Hepatocyte (in vitro differentiated cells): ENCODE measurements at regions not wholly inside any gene's neighbourhood (a gene's known extent, or its start where the extent isn't known, plus 50 kb on each side); places are given as distances from the start of the nearest gene placed in this dataset.

Experiments used
- DNase-seq: peaks from one replicate; pipeline ENCODE4 v3.0.0-alpha.2; 2016; ENCODE audit warnings: low spot score
- H2AFZ ChIP-seq: fragments of 200-600 bp; sonication (generic); 2 replicates; pipeline ENCODE4 v1.6.0; 2016; ENCODE audit warnings: antibody characterized with exemption, mild to moderate bottlenecking
- H3K27ac ChIP-seq: fragments of 200-600 bp; sonication (generic); 2 replicates; pipeline ENCODE4 v1.5.1; 2016; ENCODE audit warnings: mild to moderate bottlenecking
- H3K27me3 ChIP-seq: fragments of 200-600 bp; sonication (generic); 2 replicates; pipeline ENCODE4 v1.6.1; 2016
- H3K36me3 ChIP-seq: fragments of 200-600 bp; sonication (generic); replicated peaks from 2 replicates; pipeline ENCODE4 v1.5.1; 2016; ENCODE audit warnings: low read depth; ENCODE audit not compliant: insufficient read depth
- H3K4me1 ChIP-seq: fragments of 200-600 bp; sonication (generic); 2 replicates; pipeline ENCODE4 v1.5.1; 2016; ENCODE audit warnings: mild to moderate bottlenecking, moderate library complexity; ENCODE audit not compliant: insufficient read depth
- H3K4me2 ChIP-seq: fragments of 200-600 bp; sonication (generic); 2 replicates; pipeline ENCODE4 v1.6.0; 2016
- H3K4me3 ChIP-seq: fragments of 200-600 bp; sonication (generic); 2 replicates; pipeline ENCODE4 v1.5.1; 2016; ENCODE audit warnings: mild to moderate bottlenecking
- H3K79me2 ChIP-seq: fragments of 200-600 bp; sonication (generic); 2 replicates; pipeline ENCODE4 v1.6.0; 2017; ENCODE audit warnings: mild to moderate bottlenecking
- H3K9me2 ChIP-seq: fragments of 200-600 bp; sonication (generic); replicated peaks from 2 replicates; pipeline ENCODE4 v1.6.0; 2017; ENCODE audit warnings: mild to moderate bottlenecking; ENCODE audit not compliant: insufficient read depth
- H3K9me3 ChIP-seq: fragments of 200-600 bp; sonication (generic); 2 replicates; pipeline ENCODE4 v1.5.1; 2016; ENCODE audit warnings: low read depth, mild to moderate bottlenecking
- H4K20me1 ChIP-seq: fragments of 200-600 bp; sonication (generic); 2 replicates; pipeline ENCODE4 v1.6.0; 2016; ENCODE audit warnings: mild to moderate bottlenecking; ENCODE audit not compliant: insufficient read depth, poor library complexity, severe bottlenecking
- CTCF ChIP-seq: fragments of 200-600 bp; sonication (generic); IDR thresholded peaks from 2 replicates; pipeline ENCODE4 v1.5.1; 2016; ENCODE audit warnings: antibody characterized with exemption, mild to moderate bottlenecking; ENCODE audit not compliant: poor library complexity
- EZH2 ChIP-seq: fragments of 200-600 bp; sonication (generic); IDR thresholded peaks from 2 replicates; pipeline ENCODE4 v1.6.1; 2016; ENCODE audit warnings: antibody characterized with exemption, mild to moderate bottlenecking, borderline replicate concordance
- EZH2phosphoT487 ChIP-seq: fragments of 200-600 bp; sonication (generic); IDR thresholded peaks from one replicate; pipeline ENCODE4 v1.6.1; 2018; ENCODE audit warnings: antibody characterized with exemption, mild to moderate bottlenecking, low read depth, moderate library complexity; ENCODE audit not compliant: unreplicated experiment, severe bottlenecking
- WGBS: methylation state at CpG from one replicate; pipeline ENCODE4 v1.1.6; 2016; ENCODE audit warnings: low lambda C conversion rate; ENCODE audit errors: missing lambda C conversion rate; 5-methylcytosine and 5-hydroxymethylcytosine counted together

- TF ChIP-seq EZH2 (no peak), CTCF (no peak), EZH2phosphoT487 (no peak)
- Histone ChIP-seq H3K4me1 (no peaks in the 10 kb centered on the region), H3K36me3 (no peaks in the 10 kb centered on the region), H3K27ac (no peak overlapping the region), H2AFZ (no peak overlapping the region), H3K79me2 (no peaks in the 10 kb centered on the region), H3K4me2 (no peak overlapping the region), H3K9me2 (no peaks in the 10 kb centered on the region), H3K9me3 (no peaks in the 10 kb centered on the region), H3K4me3 (no peak overlapping the region), H3K27me3 (no peaks in the 10 kb centered on the region), H4K20me1 (no peaks in the 10 kb centered on the region)
- DNase-seq = no peak
- WGBS = 78% methylated on average over 4 of the region's 4 CpGs
Measured at GRCh38 chr2:147782141-147782930, 62.5 kb upstream of the ACVR2A start.

- H3K4me1 ChIP-seq = no peaks in the 10 kb centered on the region
- no peaks in the 10 kb centered on the region for H4K20me1 ChIP-seq
- H3K27ac ChIP-seq = no peak overlapping the region
- no peak overlapping the region for H2AFZ ChIP-seq
- H3K79me2 ChIP-seq = no peaks in the 10 kb centered on the region
- H3K4me2 ChIP-seq = no peak overlapping the region
- DNase-seq = no peak
- no peaks in the 10 kb centered on the region for H3K27me3 ChIP-seq
- H3K36me3 ChIP-seq = no peaks in the 10 kb centered on the region
- 81% methylated on average over 1 of the region's 1 CpG for WGBS
- no peak overlapping the region for H3K4me3 ChIP-seq
- H3K9me3 ChIP-seq = no peaks in the 10 kb centered on the region
- TF ChIP-seq EZH2 (no peak), EZH2phosphoT487 (no peak), CTCF (no peak)
- no peaks in the 10 kb centered on the region for H3K9me2 ChIP-seq
Measured at GRCh38 chr2:147779440-147779839, 65.4 kb upstream of the ACVR2A start.

- no peaks in the 10 kb centered on the region for H3K4me1 ChIP-seq
- no peak overlapping the region for H3K4me3 ChIP-seq
- no peaks in the 10 kb centered on the region for H3K36me3 ChIP-seq
- H3K4me2 ChIP-seq = no peak overlapping the region
- TF ChIP-seq CTCF (no peak), EZH2phosphoT487 (no peak), EZH2 (no peak)
- 68% methylated on average over 2 of the region's 2 CpGs for WGBS
- no peaks in the 10 kb centered on the region for H3K27me3 ChIP-seq
- H3K9me3 ChIP-seq = no peaks in the 10 kb centered on the region
- H3K79me2 ChIP-seq = no peaks in the 10 kb centered on the region
- no peaks in the 10 kb centered on the region for H3K9me2 ChIP-seq
- DNase-seq = no peak
- H4K20me1 ChIP-seq = no peaks in the 10 kb centered on the region
- no peak overlapping the region for H2AFZ ChIP-seq
- no peak overlapping the region for H3K27ac ChIP-seq
Measured at GRCh38 chr2:147777394-147777793, 67.4 kb upstream of the ACVR2A start.
